ENCODE measurements at regions not wholly inside any gene's neighbourhood (a gene's known extent, or its start where the extent isn't known, plus 50 kb on each side); places are given as distances from the start of the nearest gene placed in this dataset.

- TF ChIP-seq CTCF (IDR thresholded peaks at IDR 0.05) (no peak), POLR2A (IDR thresholded peaks at IDR 0.05) (no peak)
These were observed 485.4 kb upstream of the USP24 start for GRCh38 chr1:55700359-55701130.
